Superior temporal gyrus (tissue), 1 donor: ENCODE measurements at regions not wholly inside any gene's neighbourhood (a gene's known extent, or its start where the extent isn't known, plus 50 kb on each side); places are given as distances from the start of the nearest gene placed in this dataset.

ENCODE experiments used
- DNase-seq: peaks from one replicate; pipeline ENCODE4 v3.0.0-alpha.2; 2016; ENCODE audit errors: extremely low spot score

- DNase-seq: no peak
These were observed 82.2 kb downstream of the ZNF608 start for GRCh38 chr5:124664287-124664686.

GRCh38 chr5:124663101-124663506, 83.3 kb downstream of the ZNF608 start:
- no peak for DNase-seq

GRCh38 chr5:124662181-124662781, 84.2 kb downstream of the ZNF608 start:
- no peak for DNase-seq

GRCh38 chr5:124661317-124662141, 84.9 kb downstream of the ZNF608 start:
- peak; percentile 67 for DNase-seq

- DNase-seq: no peak
These were observed 86.0 kb downstream of the ZNF608 start for GRCh38 chr5:124660229-124661093.

- DNase-seq: no peak
These were observed 86.6 kb downstream of the ZNF608 start for GRCh38 chr5:124659798-124660197.

- DNase-seq: no peak
These were observed 87.4 kb downstream of the ZNF608 start for GRCh38 chr5:124658867-124659557.

- DNase-seq: no peak
These were observed 90.4 kb downstream of the ZNF608 start for GRCh38 chr5:124655921-124656511.

GRCh38 chr5:124655251-124655917, 91.1 kb downstream of the ZNF608 start:
- DNase-seq: no peak

GRCh38 chr5:124654418-124654817, 92.0 kb downstream of the ZNF608 start:
- no peak for DNase-seq

GRCh38 chr5:124653666-124654065, 92.8 kb downstream of the ZNF608 start:
- no peak for DNase-seq

- DNase-seq: no peak
These were observed 93.5 kb downstream of the ZNF608 start for GRCh38 chr5:124652892-124653441.

GRCh38 chr5:124652514-124652819, 94.0 kb downstream of the ZNF608 start:
- peak; percentile 74 for DNase-seq

- DNase-seq: peak; percentile 95
These were observed 94.6 kb downstream of the ZNF608 start for GRCh38 chr5:124651663-124652513.

GRCh38 chr5:124650951-124651662, 95.3 kb downstream of the ZNF608 start:
- no peak for DNase-seq

GRCh38 chr5:124650147-124650561, 96.3 kb downstream of the ZNF608 start:
- no peak for DNase-seq

GRCh38 chr5:124649491-124650146, 96.8 kb downstream of the ZNF608 start:
- no peak for DNase-seq

- DNase-seq: no peak
These were observed 97.5 kb downstream of the ZNF608 start for GRCh38 chr5:124648902-124649467.
